Mesendoderm (in vitro differentiated cells): ENCODE measurements at regions not wholly inside any gene's neighbourhood (a gene's known extent, or its start where the extent isn't known, plus 50 kb on each side); places are given as distances from the start of the nearest gene placed in this dataset.

ENCODE experiments used
- DNase-seq: peaks from one replicate; pipeline ENCODE4 v3.0.0; 2013
- H2AK5ac ChIP-seq: 2 replicates; pipeline ENCODE4 v1.6.1; 2013; ENCODE audit warnings: low read length, inconsistent platforms
- H2BK120ac ChIP-seq: 2 replicates; pipeline ENCODE4 v1.6.1; 2013; ENCODE audit warnings: low read depth, mild to moderate bottlenecking, low read length, moderate library complexity, mixed read lengths
- H2BK15ac ChIP-seq: replicated peaks from 2 replicates; pipeline ENCODE4 v1.6.1; 2013; ENCODE audit warnings: low read depth, mild to moderate bottlenecking, moderate library complexity
- H2BK5ac ChIP-seq: 2 replicates; pipeline ENCODE4 v1.6.1; 2013; ENCODE audit warnings: low read length, inconsistent platforms
- H3K18ac ChIP-seq: 2 replicates; pipeline ENCODE4 v1.6.1; 2013; ENCODE audit warnings: mild to moderate bottlenecking, low read length, mixed read lengths
- H3K23ac ChIP-seq: one replicate; pipeline ENCODE4 v1.6.1; 2013; ENCODE audit warnings: low read length
- H3K27ac ChIP-seq: 2 replicates; pipeline ENCODE4 v1.5.1; 2013; ENCODE audit warnings: low read depth, mild to moderate bottlenecking, inconsistent platforms, low read length, moderate library complexity
- H3K27me3 ChIP-seq: 2 replicates; pipeline ENCODE4 v1.6.1; 2013; ENCODE audit warnings: low read length, control low read depth, mild to moderate bottlenecking, inconsistent platforms; ENCODE audit not compliant: insufficient read depth, poor library complexity
- H3K36me3 ChIP-seq: 2 replicates; pipeline ENCODE4 v1.6.1; 2013; ENCODE audit warnings: low read length, inconsistent platforms; ENCODE audit not compliant: control insufficient read depth, insufficient read depth
- H3K4ac ChIP-seq: one replicate; pipeline ENCODE4 v1.6.1; 2013; ENCODE audit warnings: low read depth, mild to moderate bottlenecking, low read length, moderate library complexity
- H3K4me1 ChIP-seq: 2 replicates; pipeline ENCODE4 v1.6.1; 2013; ENCODE audit warnings: low read depth, low read length, inconsistent platforms; ENCODE audit not compliant: control insufficient read depth
- H3K4me2 ChIP-seq: 2 replicates; pipeline ENCODE4 v1.6.1; 2013; ENCODE audit warnings: low read length
- H3K4me3 ChIP-seq: 2 replicates; pipeline ENCODE4 v1.5.1; 2013; ENCODE audit warnings: mild to moderate bottlenecking, low read length
- H3K56ac ChIP-seq: one replicate; pipeline ENCODE4 v1.6.1; 2013; ENCODE audit warnings: low read length
- H3K79me1 ChIP-seq: 2 replicates; pipeline ENCODE4 v1.6.1; 2013; ENCODE audit warnings: low read length, inconsistent platforms
- H3K79me2 ChIP-seq: 2 replicates; pipeline ENCODE4 v1.6.1; 2013; ENCODE audit warnings: mild to moderate bottlenecking, low read length; ENCODE audit not compliant: control insufficient read depth, insufficient read depth
- H3K9ac ChIP-seq: 2 replicates; pipeline ENCODE4 v1.6.1; 2013; ENCODE audit warnings: low read length, inconsistent platforms
- H4K5ac ChIP-seq: one replicate; pipeline ENCODE4 v1.6.1; 2013; ENCODE audit warnings: low read length
- H4K8ac ChIP-seq: one replicate; pipeline ENCODE4 v1.6.1; 2013; ENCODE audit warnings: low read depth, mild to moderate bottlenecking, control low read depth, low read length, moderate library complexity
- WGBS: extraction: QIAGEN DNeasy Blood & Tissue Kit; methylation state at CpG from one replicate; pipeline ENCODE4 v1.1.7; 2013; ENCODE audit warnings: low lambda C conversion rate, missing lambda C conversion rate; ENCODE audit not compliant: insufficient coverage; ENCODE audit errors: extremely low coverage; 5-methylcytosine and 5-hydroxymethylcytosine counted together

- DNase-seq: peak; percentile 4
- H3K4me2 ChIP-seq: no peak overlapping the region
- H3K18ac ChIP-seq: no peak overlapping the region
- H2AK5ac ChIP-seq: no peak overlapping the region
- H3K4me1 ChIP-seq: no peaks in the 10 kb centered on the region
- H4K5ac ChIP-seq: no peak overlapping the region
- WGBS: no CpG with 5 or more reads among the region's 3 CpGs
- no peak overlapping the region for H2BK15ac ChIP-seq
- H3K79me2 ChIP-seq: no peaks in the 10 kb centered on the region
- H3K27me3 ChIP-seq: no peaks in the 10 kb centered on the region
- H4K8ac ChIP-seq: peak overlapping the region; percentile 5
- H3K4ac ChIP-seq: no peak overlapping the region
- no peak overlapping the region for H2BK120ac ChIP-seq
- H3K9ac ChIP-seq: no peak overlapping the region
- H2BK5ac ChIP-seq: no peak overlapping the region
- no peaks in the 10 kb centered on the region for H3K36me3 ChIP-seq
- no peak overlapping the region for H3K56ac ChIP-seq
- no peak overlapping the region for H3K23ac ChIP-seq
- H3K27ac ChIP-seq: no peak overlapping the region
- no peaks in the 10 kb centered on the region for H3K79me1 ChIP-seq
- H3K4me3 ChIP-seq: no peak overlapping the region
Measured at GRCh38 chr3:1766384-1766783, 332.3 kb upstream of the CNTN4 start.

GRCh38 chr3:1773679-1774078 is 325.0 kb upstream of the CNTN4 start:
- Histone ChIP-seq H2BK5ac (no peak overlapping the region), H3K79me2 (no peaks in the 10 kb centered on the region), H3K27me3 (no peaks in the 10 kb centered on the region), H3K56ac (no peak overlapping the region), H3K9ac (no peak overlapping the region), H3K4me2 (no peak overlapping the region), H3K23ac (no peak overlapping the region), H4K5ac (no peak overlapping the region), H2BK120ac (no peak overlapping the region), H3K27ac (no peak overlapping the region), H3K4me3 (no peak overlapping the region), H2BK15ac (no peak overlapping the region), H3K36me3 (no peaks in the 10 kb centered on the region), H2AK5ac (no peak overlapping the region), H4K8ac (no peak overlapping the region), H3K4me1 (no peaks in the 10 kb centered on the region), H3K18ac (no peak overlapping the region), H3K79me1 (no peaks in the 10 kb centered on the region), H3K4ac (no peak overlapping the region)
- no peak for DNase-seq
- WGBS: no CpG with 5 or more reads among the region's 1 CpG

GRCh38 chr3:1774597-1774996 is 324.1 kb upstream of the CNTN4 start:
- Histone ChIP-seq H3K56ac (no peak overlapping the region), H3K79me1 (no peaks in the 10 kb centered on the region), H3K36me3 (no peaks in the 10 kb centered on the region), H2BK120ac (no peak overlapping the region), H3K4me2 (no peak overlapping the region), H3K9ac (no peak overlapping the region), H2AK5ac (no peak overlapping the region), H2BK5ac (no peak overlapping the region), H2BK15ac (no peak overlapping the region), H3K18ac (no peak overlapping the region), H3K27ac (no peak overlapping the region), H3K27me3 (no peaks in the 10 kb centered on the region), H4K8ac (no peak overlapping the region), H3K4ac (no peak overlapping the region), H4K5ac (no peak overlapping the region), H3K4me3 (no peak overlapping the region), H3K23ac (no peak overlapping the region), H3K4me1 (no peaks in the 10 kb centered on the region), H3K79me2 (no peaks in the 10 kb centered on the region)
- WGBS: no CpG with 5 or more reads among the region's 3 CpGs
- DNase-seq: no peak

GRCh38 chr3:1775321-1775720 is 323.3 kb upstream of the CNTN4 start:
- Histone ChIP-seq H2BK120ac (no peak overlapping the region), H4K5ac (no peak overlapping the region), H4K8ac (no peak overlapping the region), H3K18ac (no peak overlapping the region), H3K56ac (no peak overlapping the region), H3K79me2 (no peaks in the 10 kb centered on the region), H2AK5ac (no peak overlapping the region), H3K23ac (no peak overlapping the region), H3K9ac (no peak overlapping the region), H3K4ac (no peak overlapping the region), H3K4me2 (no peak overlapping the region), H2BK5ac (no peak overlapping the region), H3K79me1 (no peaks in the 10 kb centered on the region), H3K4me1 (no peaks in the 10 kb centered on the region), H3K36me3 (no peaks in the 10 kb centered on the region), H2BK15ac (no peak overlapping the region), H3K27me3 (no peaks in the 10 kb centered on the region), H3K27ac (no peak overlapping the region), H3K4me3 (no peak overlapping the region)
- WGBS: no CpG with 5 or more reads among the region's 6 CpGs
- no peak for DNase-seq

GRCh38 chr3:1783995-1784394 is 314.7 kb upstream of the CNTN4 start:
- Histone ChIP-seq H3K56ac (no peak overlapping the region), H3K23ac (no peak overlapping the region), H2BK120ac (no peak overlapping the region), H3K4ac (no peak overlapping the region), H3K36me3 (no peaks in the 10 kb centered on the region), H3K4me2 (no peak overlapping the region), H3K9ac (no peak overlapping the region), H2BK5ac (no peak overlapping the region), H3K79me2 (no peaks in the 10 kb centered on the region), H3K4me1 (no peaks in the 10 kb centered on the region), H3K79me1 (no peaks in the 10 kb centered on the region), H4K8ac (no peak overlapping the region), H3K27me3 (no peaks in the 10 kb centered on the region), H3K27ac (no peak overlapping the region), H4K5ac (no peak overlapping the region), H2AK5ac (no peak overlapping the region), H3K18ac (no peak overlapping the region), H3K4me3 (no peak overlapping the region), H2BK15ac (no peak overlapping the region)
- no CpG with 5 or more reads among the region's 3 CpGs for WGBS
- DNase-seq: no peak

GRCh38 chr3:1787094-1787493 is 311.6 kb upstream of the CNTN4 start:
- Histone ChIP-seq H3K18ac (no peak overlapping the region), H3K4ac (no peak overlapping the region), H2BK15ac (no peak overlapping the region), H4K8ac (no peak overlapping the region), H2BK120ac (no peak overlapping the region), H4K5ac (no peak overlapping the region), H3K27me3 (no peaks in the 10 kb centered on the region), H3K4me3 (no peak overlapping the region), H3K27ac (no peak overlapping the region), H3K4me1 (no peaks in the 10 kb centered on the region), H3K79me2 (no peaks in the 10 kb centered on the region), H3K36me3 (no peaks in the 10 kb centered on the region), H3K9ac (no peak overlapping the region), H2BK5ac (no peak overlapping the region), H3K56ac (no peak overlapping the region), H3K4me2 (no peak overlapping the region), H3K23ac (no peak overlapping the region), H3K79me1 (no peaks in the 10 kb centered on the region), H2AK5ac (no peak overlapping the region)
- DNase-seq: no peak
- WGBS: no CpG with 5 or more reads among the region's 3 CpGs
